HG02798 (cell line): ENCODE measurements at regions not wholly inside any gene's neighbourhood (a gene's known extent, or its start where the extent isn't known, plus 50 kb on each side); places are given as distances from the start of the nearest gene placed in this dataset.
"Not testable (repeated sequence)": the region's sequence is repeated elsewhere in the genome, so short reads cannot be mapped to it uniquely, and the experiment has no call there.

Experiments
- ATAC-seq: cut with Tn5 transposase; IDR thresholded peaks from one replicate; pipeline ENCODE4 v1.9.1; 2021; ENCODE audit warnings: mild to moderate bottlenecking; ENCODE audit not compliant: unreplicated experiment, poor library complexity

DNA sequence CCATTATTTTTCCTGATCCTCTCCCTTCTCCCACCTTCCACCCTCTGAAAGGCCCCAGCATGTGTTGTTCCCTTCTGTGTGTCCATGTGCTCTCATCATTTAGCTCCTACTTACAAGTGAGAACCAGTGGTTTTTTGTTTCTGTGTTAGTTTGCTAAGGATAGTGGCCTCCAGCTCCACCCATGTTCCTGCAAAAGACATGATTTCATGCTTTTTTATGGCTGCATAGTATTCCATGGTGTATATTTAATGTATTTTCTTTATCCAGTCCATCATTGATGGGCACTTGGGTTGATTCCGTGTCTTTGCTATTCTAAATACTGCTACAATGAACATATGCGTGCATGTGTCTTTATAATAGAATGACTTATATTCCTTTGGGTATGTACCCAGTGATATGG lies 89.4 kb upstream of the C1orf174 start:
- ATAC-seq, result no peak

DNA sequence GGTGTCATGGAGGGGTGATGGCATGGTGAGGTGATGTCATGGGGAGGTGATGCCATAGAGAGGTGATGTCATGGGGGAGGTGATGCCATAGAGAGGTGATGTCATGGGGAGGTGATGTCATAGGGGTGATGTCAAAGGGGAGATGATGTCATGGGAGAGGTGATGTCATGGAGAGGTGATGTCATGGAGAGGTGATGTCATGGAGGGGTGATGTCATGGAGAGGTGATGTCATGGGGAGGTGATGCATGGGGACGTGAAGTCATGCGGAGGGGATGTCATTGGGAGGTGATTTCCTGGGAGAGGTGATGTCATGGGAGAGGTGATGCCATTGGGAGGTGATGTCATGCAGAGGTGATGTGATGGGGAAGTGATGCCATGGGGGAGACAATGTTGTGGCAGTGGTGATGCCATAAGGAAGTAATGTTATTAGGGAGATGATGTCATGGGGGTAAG lies 92.1 kb upstream of the C1orf174 start:
- no peak for ATAC-seq

DNA sequence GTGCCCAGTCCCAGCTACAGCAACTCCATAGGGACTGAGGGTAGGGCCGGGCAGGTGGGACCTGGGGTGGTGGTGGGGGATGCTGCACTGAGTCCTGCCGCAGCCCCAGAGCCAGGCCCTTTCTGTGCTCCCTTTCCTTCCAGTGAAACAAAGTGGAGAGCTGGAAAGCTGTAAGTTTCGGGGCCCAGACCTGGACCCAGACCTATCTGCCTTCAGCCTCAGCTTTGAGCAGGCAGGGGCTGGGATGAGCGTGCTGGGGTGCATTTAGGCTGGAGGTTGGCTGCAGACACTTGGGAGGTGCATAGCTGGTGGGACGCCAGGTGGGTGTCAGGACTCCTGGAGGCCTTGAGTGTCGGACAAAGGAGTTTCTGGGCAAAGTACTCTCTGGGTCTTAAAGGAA lies 92.7 kb upstream of the C1orf174 start:
- ATAC-seq, result no peak

DNA sequence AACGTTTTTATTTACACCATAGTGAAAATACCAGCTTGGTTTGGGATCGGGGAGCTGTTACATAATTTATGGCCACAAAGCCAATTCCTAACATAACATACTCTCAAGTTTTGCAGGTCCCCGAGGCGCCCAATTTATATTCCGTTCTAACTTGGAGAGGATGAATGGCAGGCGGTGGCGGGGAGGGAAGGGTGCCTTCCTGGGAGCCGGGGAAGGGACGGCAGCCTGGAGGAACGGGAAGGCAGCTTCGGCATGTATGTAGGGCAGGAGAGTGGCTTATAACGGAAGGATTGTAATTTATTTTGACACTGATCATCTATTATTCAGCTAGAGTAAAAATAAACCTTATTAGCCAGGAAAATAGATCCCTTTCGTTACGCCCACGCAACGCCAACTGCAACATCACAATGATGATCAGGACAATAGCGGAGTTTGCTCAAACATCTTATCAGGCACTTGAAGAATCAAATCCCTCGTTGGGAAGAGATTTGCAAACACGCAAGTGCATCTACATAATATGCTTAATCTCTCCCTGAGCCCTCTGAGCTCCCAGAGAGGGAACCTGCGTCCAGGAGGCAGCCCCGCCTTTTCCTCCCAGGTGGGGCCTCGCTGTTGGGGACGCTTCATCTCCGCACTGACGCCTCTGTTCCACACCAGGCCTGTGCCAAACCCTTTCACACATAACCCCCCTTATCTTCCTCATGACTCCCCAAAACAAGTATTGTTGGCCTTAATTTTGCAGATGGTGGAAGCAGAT lies 93.7 kb upstream of the C1orf174 start:
- ATAC-seq, result no peak

DNA sequence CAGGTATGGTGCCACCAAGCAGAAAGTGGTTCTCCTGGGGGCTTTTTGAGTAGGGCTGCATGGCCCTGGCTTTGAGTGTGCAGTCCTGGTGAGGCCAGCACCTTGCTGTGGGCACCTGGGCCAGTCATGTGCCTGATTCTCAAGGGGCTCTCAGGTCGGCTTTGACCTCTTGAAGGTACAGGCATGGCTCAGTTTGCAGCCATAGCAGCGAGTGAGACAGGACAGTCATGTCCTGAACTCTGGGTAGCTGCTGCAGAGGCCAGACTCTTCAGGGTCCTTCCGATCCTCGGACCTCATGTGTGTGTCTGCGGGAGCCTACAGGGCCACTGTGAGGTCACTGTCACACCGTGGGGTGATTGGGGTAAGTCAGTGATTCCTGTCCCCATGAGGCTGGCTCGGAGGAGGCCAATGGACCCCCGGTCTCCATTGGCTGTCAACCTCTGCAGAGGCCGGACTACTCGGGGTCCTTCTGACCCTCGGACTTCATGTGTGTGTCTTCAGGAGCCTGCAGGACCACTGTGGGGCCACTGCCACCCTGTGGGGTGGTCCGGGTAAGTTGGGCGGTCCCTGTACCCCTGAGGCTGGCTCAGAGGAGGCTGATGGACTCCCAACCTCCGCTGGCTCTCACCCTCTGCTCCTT lies 95.2 kb upstream of the C1orf174 start:
- no peak for ATAC-seq

DNA sequence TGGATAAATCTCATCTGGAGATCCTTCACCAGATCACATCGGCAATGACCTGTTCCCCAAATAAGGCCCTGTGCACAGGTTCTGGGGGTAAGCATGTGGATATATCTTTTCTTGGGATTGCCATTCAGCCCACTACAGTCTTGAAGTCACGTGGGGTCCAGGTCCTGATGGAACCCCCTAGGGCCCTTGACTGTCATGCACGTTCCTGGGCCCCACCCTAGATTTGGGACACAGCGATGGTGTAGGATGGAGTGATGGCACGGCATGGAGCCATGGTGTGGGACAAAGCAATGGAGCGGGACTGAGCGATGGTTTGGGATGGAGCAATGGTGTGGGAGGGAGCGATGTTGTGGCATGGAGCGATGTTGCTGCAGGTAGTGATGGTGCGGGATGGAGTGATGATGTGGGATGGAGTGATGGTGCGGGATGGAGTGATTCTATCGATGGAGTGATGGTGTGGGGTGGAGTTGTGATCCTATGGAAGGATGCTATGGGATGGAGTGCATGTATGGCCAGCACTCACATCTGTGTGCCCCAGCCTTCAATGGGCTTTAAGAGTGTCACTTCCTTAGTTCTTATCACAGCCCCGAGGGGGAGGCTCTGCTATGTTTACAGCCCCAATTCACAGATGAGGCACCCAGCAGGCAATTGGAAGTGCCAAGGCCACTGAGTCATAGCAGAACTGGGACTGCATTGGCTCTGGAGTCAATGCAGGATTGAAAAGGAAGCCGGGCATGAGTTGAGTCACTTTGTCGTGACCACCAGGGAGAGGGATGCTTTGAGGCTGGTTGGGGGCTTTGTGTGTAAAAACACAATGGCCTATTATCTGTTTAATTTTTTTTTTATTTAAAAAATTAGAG lies 97.0 kb upstream of the C1orf174 start:
- ATAC-seq, result no peak

DNA sequence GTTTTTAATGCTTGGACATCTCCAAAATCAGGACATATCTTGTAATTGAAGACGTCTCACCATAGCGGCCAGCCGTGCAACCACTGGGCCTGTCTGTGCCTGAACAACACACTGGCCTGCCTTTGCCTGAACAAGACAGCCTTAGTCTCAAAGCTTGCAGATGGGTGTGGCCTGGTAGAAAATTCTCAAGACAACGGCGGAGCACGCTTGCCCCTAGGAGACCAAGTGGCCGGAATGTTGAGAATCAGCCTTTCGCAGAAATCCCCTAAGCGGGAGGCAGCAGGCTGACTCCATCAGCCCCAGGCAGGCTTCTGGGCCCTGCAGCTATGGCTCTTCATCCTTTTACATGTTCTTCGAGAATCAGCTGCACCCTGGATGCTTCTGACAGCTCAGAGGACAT lies 98.0 kb upstream of the C1orf174 start:
- ATAC-seq, result no peak

DNA sequence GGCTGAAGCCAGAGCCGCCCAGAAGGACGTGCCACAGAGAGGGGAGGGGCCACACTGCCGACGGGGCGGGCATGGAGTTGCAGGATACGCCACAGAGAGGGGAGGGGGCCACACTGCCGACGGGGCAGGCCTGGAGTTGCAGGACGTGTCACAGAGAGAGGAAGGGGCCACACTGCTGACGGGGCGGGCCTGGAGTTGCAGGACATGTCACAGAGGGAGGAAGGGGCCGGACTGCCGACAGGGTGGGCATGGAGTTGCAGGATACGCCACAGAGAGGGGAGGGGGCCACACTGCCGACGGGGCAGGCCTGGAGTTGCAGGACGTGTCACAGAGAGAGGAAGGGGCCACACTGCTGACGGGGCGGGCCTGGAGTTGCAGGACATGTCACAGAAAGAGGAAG lies 99.4 kb upstream of the C1orf174 start:
- not testable (repeated sequence) for ATAC-seq

DNA sequence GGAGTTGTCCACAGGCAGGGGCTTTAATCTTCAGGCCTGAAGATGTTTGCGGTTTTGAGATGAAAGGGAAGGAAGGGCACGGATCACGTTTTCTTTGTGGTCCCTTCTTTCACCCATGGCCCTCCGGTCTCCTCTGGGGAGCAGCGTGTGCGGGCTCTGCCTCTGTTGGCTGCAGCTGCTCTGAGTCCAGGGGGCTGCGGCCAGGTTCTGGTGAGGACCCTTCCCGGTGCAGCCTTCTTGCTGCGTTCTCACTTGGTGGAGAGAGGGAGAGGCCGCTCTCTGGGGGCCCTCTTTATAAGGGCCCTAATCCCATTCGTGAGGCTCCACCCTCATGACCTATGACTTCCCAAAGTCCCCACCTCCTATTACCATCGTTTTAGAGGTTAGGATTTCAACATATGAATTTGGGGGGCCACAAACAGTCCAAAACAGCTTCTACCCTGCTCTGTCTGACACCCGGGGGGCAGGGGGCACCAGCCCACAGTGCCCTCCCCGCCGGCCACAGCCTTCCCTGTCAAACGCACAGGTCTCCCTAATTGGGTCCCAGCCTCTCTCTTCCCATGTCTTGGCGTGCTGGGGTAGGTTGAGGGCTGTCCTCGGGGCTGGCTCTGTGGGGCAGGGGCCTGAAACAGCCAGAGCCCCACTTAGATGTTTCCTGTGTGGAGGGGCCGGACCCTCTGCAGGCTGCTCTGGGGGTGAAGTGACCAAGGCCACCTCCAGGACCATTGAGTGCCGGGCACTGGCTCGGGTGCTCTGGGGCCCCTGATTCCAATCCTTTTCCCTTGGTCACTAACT lies 100.1 kb upstream of the C1orf174 start:
- ATAC-seq, result no peak

DNA sequence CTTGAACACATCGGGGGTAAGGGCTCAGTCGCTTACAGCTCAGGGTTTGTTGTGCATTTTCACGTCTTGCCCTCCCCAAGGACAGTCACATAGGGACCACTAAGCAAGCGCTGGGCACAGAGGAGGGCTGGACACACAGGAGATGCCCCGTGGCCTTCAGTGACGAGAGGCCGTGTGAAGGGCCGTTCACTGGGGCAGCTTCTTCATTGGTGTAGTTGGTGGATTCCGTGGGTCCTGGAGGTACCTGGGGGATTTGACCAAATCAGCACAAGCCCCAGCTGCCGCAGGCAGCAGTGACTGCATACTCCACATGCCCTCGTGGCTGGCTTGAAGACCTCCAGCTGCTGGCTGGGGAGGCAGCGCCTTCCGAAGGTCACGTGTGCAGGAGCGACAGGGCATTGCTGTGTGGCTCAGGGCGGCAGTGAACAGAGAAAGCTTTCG lies 100.8 kb upstream of the C1orf174 start:
- no peak for ATAC-seq

DNA sequence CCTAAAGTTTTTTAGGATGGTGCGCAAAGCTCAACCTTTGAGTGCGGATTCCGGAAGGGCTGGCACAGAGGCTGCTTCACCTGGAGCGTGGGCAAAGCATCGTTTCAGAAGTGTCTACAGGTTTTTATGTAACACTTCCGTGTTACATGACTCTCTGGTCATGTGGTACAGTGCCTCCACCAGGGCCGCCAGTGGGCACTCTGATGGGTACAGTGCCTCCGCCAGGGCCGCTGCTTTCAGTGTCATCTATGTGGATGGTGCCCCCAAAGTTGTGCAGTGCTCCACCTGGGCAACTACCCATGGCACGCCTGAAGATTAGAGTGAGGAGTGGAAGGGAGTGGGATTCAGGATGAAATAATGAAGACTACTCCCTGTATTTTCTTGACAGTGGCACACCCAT lies 101.4 kb upstream of the C1orf174 start:
- no peak for ATAC-seq

DNA sequence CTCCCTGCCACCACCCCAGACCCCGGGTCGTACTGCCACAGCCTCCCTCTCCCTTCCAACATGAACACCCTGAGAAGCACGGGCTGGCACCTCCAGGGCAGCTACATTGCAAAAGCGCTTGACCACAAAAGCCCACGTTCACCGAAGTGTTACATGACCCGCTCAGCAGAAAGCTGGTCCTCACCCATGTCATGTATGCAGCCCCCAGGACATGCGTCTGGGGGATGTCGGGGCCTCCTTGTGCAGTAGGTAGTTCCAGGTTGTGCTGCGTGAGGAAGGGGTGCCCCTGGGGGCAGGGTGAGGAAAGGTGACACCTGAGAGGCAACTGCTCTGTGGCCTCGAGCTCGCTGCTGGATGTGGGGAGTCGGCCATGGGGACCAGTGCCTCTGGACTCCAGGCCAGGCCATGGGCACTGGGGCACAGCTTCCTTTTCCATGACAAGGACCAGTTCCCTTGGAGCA lies 102.0 kb upstream of the C1orf174 start:
- no peak for ATAC-seq

DNA sequence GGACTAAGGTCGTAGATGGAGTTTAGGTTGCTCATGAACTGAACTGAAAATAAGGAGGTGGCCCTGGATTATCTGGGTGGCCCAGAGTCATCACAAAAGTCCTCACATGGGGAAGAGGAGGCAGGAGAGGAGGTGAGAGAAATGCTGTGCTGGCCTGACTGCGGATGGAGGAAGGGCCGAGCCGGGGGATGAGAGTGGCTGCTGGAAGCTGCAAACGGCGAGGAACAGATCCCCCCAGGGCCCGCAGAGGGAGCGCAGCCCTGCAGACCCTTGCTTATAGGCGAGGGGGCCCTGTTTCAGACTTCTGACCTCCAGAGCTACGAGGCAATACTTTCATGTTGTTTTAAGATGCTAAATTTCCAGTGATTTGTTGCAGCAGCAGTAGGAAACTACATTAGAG lies 102.7 kb upstream of the C1orf174 start:
- ATAC-seq, result no peak

DNA sequence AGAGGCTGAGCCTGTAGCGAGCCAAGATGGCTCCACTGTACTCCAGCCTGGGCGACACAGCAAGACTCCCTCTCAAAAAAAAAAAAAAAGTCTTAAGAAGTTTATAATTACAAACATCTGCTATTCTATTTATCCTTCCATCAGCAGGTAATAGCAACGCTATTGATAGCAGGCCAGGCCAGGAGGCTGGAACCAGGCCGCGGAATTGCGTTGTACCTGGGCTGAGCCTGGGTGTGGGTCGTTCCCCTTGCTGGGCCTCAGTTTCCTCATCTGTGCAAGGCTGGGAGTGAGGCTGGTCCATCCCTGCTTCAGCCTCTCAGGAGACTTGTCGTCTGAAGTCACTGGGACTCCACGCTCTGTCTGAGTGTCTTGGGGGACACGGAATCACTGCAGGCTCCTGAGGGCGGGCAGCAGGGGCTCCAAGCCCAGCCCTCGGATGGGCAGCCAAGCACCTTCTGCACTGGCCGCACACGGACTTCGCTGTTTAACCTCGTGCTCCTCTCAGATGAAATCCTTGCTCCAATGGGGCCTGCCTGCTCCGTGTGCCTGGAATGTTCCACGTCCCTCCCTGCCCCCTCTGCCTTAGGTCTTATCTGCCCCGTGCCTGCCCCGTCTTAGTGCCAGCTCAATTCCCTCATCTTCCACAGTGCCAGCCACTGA lies 103.9 kb upstream of the C1orf174 start:
- ATAC-seq, result no peak

DNA sequence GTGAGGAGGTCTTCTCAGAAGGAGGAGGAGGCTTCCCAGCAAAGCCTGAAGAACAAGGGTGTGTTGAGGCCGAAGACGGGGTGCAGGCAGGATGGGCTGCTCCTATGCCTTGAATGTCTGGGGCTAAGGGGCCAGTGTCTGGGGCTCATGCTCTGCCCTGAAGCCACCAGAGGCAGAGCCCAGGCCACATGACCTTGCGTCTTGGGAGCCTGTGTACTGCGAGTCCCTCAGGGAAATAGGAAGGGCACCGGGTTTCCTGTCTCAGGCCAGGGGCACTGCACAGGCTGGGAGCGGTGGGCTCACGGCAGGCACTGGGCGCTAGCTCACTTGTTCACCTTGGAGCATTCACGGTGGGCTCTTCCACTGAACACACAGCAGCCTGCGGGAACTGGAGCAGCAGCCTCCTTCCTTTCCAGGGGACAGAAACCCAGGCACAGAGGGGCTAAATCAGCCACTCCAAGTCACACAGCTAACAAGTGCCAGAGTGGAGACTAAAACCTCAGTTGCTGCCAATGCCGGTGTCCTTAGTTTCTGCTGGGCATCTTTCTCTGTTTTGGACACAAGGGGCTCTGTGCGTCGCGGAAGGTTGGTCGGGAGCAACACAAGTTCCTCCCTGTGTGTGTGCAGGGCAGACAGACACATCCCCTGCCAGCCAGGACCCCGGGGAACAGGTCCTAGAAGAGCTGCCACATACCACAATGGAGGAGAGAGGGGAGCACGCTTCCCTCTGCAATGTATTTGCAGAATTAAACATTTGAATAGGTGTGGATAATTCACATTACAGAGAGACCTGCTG lies 104.8 kb upstream of the C1orf174 start:
- ATAC-seq, result no peak

DNA sequence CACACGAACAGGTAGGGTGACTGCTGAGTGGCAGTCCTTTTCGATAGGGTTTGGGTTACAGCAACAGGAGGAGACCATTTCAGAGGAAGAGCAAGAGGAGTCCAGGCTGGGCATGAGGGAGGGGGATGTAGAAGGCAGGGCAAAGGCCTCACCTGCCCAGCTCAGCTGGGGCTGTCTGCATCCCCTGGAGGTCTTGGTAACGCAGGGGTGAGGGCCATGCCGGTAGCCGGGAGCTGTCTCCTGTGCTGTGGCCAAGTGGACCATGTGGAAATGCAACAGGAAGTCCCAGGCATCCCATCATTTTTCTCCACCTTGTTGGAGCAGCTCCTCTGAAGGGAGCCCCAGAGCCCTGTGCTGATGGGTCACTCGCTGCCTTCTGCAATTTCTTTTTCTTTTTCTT lies 105.4 kb upstream of the C1orf174 start:
- ATAC-seq, result no peak

DNA sequence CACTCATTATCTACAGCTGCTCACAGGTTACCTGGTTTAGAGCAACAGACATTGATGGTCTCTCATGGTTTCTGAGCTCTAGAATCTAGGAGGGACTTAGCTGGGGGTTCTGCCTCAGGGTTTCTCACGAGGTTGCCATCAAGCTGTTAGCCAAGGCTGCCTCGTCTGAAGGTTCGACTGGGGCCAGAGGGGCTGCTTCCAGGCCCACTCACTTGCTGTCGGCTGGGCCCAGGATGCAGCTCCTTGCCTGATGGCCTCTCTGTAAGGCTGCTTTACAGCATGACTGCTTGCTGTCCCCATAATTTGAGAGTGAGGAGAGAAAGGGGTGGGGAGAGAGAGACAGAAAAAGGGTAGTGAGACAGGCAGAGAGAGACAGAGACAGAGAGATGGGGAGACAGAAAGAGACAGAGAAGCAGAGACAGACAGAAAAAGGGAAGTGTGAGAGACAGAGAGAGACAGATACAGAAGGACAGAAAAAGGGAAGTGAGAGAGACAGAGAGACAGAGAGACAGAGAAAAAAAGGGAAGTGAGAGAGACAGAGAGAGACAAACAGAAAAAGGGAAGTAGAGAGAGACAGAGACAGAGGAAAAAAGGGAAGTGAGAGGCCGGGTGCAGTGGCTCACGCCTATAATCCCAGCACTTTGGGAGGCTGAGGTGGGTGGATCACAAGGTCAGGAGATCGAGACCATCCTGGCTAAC lies 106.8 kb upstream of the C1orf174 start:
- ATAC-seq, result no peak

DNA sequence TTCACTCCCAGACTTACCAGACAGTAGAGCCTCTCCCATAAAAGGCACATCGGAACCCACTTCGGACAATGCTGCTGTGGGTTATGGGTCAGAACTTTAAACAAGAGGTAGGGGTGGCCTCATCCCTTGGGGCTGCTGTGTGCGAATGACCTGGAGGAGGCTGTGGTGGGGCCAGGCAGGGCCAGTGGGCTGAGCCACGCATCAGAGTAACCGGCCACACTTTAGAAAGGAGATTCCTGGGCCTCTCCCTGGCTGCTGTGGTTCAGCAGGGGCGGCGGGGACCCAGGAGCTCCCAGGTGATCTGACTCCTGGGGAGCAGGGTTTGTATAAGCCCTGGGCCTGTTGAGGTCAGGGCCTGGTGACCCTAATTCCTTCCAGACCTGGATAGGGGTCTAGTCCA lies 110.2 kb upstream of the C1orf174 start:
- no peak for ATAC-seq
